ENCODE measurements at regions not wholly inside any gene's neighbourhood (a gene's known extent, or its start where the extent isn't known, plus 50 kb on each side); places are given as distances from the start of the nearest gene placed in this dataset.

DNA sequence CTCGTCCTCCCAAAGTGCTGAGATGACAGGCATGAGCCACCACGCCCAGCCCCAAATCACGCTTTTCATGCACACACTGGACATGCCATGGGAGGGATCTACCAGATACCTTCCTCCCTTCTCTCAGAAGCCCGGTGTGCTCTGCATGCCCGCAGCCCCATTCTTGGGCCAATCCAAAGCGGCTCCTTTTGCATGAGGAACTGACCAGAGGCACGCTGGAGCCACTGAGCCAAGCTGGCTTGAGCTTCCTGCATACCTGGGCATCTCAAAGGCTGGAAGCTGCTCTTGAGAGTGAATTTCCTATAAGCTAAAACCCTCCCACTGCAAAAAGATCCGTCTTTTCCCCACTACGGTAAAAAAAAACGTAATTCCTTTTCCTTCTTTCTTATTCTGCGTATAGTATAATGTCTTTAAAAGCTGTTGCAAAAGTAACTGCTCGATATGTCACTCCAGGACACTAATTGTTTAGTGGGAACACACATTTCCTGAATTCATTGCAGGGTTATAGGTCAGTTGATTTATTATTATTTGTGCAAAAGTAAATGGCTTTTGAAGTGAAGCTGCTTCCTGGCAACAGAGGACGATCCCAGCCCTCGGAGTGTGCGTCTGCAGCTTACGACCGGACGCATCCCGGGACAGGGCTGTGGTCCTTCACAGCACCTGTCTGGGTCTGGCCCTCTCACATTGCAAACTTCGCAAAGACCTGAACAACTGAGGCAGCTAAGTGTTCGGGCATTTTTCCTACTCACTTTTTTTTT lies 61.8 kb upstream of the ETS2 start:
- DNase-seq (ENCODE audit: extremely low read depth in 1 of 4, low spot score in 3 of 4): no peak
- Histone ChIP-seq H3K9me3 (replicated peaks; ENCODE audit: control insufficient read depth, insufficient read depth, low read depth, low read length) (no peaks in the 10 kb centered on the region), H2AFZ (ENCODE audit: low read depth, low read length) (no peak overlapping the region), H3K9ac (ENCODE audit: insufficient read depth in 1 of 2, low read depth in 2 of 2, low read length in 2 of 2) (no peak overlapping the region), H3K4me2 (ENCODE audit: insufficient read depth, low read length) (no peak overlapping the region), H4K20me1 (replicated peaks; ENCODE audit: control insufficient read depth, insufficient read depth, low read length) (no peaks in the 10 kb centered on the region), H3K9me1 (ENCODE audit: control insufficient read depth, insufficient read depth, low read length) (no peaks in the 10 kb centered on the region), H3K27me3 (ENCODE audit: control insufficient read depth in 2 of 2, insufficient read depth in 2 of 2, low read length in 2 of 2) (peaks cover 15 to 22% of the 10 kb centered on the region in 2 experiments; a peak in 4 of 5 replicates), H3K4me3 (no peak overlapping the region), H3K79me2 (ENCODE audit: control insufficient read depth, insufficient read depth, low read length) (no peaks in the 10 kb centered on the region), H3K27ac (ENCODE audit: extremely low read depth, low read depth, low read length) (no peak overlapping the region), H3K36me3 (ENCODE audit: control insufficient read depth, insufficient read depth, low read length) (no peaks in the 10 kb centered on the region), H3K4me1 (replicated peaks in 1 of 2; ENCODE audit: control insufficient read depth in 2 of 2, insufficient read depth in 2 of 2, low read length in 2 of 2) (peaks cover 0 to 8% of the 10 kb centered on the region in 2 experiments; a peak in 1 of 5 replicates)
- in situ Hi-C loops (cut with MboI) (no loop called here), intact Hi-C loops (cut with micrococcal nuclease) (no loop called here)
- no peak; the same call in 2 of the 3 replicates for ATAC-seq
- CTCF ChIA-PET (ENCODE audit: low intra/inter-chr PET ratio): interaction anchor here (0.6 kb wide), 1 partner anchor 15 kb away, joined by 6 read pairs; no protein-coding TSS in a partner anchor
- FAIRE-seq: no peak
- WGBS (ENCODE audit: insufficient coverage, low coverage, missing lambda C conversion rate): 18% methylated on average over 21 of the region's 21 CpGs
- no TSS peak for BruUV-seq (replicated peaks)
- POLR2A ChIA-PET: interaction anchor here (1.1 kb wide), 1 partner anchor 18 kb away, joined by 3 read pairs; no protein-coding TSS in a partner anchor
- TF ChIP-seq KLF16 (IDR thresholded peaks at IDR 0.05) (no peak), RHOXF2B (CRISPR knock-in tag; conservative IDR thresholded peaks at IDR 0.05) (no peak), SMAD3 (CRISPR knock-in tag; conservative IDR thresholded peaks at IDR 0.05) (no peak), TRIM28 (IDR thresholded peaks at IDR 0.05) (no peak), ZNF23 (CRISPR knock-in tag; IDR thresholded peaks at IDR 0.05) (no peak), CAMTA2 (CRISPR knock-in tag; conservative IDR thresholded peaks at IDR 0.05) (no peak), ZFX (CRISPR knock-in tag; IDR thresholded peaks at IDR 0.05) (no peak), NFXL1 (CRISPR knock-in tag; IDR thresholded peaks at IDR 0.05) (no peak)
- TF ChIP-seq, protein P1, sequence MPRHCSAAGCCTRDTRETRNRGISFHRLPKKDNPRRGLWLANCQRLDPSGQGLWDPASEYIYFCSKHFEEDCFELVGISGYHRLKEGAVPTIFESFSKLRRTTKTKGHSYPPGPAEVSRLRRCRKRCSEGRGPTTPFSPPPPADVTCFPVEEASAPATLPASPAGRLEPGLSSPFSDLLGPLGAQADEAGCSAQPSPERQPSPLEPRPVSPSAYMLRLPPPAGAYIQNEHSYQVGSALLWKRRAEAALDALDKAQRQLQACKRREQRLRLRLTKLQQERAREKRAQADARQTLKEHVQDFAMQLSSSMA (CRISPR knock-in tag; IDR thresholded peaks at IDR 0.05): no peak
- TF ChIP-seq, protein P2, sequence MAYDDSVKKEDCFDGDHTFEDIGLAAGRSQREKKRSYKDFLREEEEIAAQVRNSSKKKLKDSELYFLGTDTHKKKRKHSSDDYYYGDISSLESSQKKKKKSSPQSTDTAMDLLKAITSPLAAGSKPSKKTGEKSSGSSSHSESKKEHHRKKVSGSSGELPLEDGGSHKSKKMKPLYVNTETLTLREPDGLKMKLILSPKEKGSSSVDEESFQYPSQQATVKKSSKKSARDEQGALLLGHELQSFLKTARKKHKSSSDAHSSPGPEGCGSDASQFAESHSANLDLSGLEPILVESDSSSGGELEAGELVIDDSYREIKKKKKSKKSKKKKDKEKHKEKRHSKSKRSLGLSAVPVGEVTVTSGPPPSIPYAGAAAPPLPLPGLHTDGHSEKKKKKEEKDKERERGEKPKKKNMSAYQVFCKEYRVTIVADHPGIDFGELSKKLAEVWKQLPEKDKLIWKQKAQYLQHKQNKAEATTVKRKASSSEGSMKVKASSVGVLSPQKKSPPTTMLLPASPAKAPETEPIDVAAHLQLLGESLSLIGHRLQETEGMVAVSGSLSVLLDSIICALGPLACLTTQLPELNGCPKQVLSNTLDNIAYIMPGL (CRISPR knock-in tag; IDR thresholded peaks at IDR 0.05): no peak
- TF ChIP-seq, protein P3, sequence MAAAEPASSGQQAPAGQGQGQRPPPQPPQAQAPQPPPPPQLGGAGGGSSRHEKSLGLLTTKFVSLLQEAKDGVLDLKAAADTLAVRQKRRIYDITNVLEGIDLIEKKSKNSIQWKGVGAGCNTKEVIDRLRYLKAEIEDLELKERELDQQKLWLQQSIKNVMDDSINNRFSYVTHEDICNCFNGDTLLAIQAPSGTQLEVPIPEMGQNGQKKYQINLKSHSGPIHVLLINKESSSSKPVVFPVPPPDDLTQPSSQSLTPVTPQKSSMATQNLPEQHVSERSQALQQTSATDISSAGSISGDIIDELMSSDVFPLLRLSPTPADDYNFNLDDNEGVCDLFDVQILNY (CRISPR knock-in tag; IDR thresholded peaks at IDR 0.05): no peak
- TF ChIP-seq, protein P4, sequence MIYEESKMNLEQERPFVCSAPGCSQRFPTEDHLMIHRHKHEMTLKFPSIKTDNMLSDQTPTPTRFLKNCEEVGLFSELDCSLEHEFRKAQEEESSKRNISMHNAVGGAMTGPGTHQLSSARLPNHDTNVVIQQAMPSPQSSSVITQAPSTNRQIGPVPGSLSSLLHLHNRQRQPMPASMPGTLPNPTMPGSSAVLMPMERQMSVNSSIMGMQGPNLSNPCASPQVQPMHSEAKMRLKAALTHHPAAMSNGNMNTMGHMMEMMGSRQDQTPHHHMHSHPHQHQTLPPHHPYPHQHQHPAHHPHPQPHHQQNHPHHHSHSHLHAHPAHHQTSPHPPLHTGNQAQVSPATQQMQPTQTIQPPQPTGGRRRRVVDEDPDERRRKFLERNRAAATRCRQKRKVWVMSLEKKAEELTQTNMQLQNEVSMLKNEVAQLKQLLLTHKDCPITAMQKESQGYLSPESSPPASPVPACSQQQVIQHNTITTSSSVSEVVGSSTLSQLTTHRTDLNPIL (CRISPR knock-in tag; IDR thresholded peaks at IDR 0.05): no peak
- TF ChIP-seq, protein P5, sequence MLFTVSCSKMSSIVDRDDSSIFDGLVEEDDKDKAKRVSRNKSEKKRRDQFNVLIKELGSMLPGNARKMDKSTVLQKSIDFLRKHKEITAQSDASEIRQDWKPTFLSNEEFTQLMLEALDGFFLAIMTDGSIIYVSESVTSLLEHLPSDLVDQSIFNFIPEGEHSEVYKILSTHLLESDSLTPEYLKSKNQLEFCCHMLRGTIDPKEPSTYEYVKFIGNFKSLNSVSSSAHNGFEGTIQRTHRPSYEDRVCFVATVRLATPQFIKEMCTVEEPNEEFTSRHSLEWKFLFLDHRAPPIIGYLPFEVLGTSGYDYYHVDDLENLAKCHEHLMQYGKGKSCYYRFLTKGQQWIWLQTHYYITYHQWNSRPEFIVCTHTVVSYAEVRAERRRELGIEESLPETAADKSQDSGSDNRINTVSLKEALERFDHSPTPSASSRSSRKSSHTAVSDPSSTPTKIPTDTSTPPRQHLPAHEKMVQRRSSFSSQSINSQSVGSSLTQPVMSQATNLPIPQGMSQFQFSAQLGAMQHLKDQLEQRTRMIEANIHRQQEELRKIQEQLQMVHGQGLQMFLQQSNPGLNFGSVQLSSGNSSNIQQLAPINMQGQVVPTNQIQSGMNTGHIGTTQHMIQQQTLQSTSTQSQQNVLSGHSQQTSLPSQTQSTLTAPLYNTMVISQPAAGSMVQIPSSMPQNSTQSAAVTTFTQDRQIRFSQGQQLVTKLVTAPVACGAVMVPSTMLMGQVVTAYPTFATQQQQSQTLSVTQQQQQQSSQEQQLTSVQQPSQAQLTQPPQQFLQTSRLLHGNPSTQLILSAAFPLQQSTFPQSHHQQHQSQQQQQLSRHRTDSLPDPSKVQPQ (CRISPR knock-in tag; IDR thresholded peaks at IDR 0.05; ENCODE audit: borderline replicate concordance): no peak
- TF ChIP-seq, protein P6, sequence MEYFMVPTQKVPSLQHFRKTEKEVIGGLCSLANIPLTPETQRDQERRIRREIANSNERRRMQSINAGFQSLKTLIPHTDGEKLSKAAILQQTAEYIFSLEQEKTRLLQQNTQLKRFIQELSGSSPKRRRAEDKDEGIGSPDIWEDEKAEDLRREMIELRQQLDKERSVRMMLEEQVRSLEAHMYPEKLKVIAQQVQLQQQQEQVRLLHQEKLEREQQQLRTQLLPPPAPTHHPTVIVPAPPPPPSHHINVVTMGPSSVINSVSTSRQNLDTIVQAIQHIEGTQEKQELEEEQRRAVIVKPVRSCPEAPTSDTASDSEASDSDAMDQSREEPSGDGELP (CRISPR knock-in tag; IDR thresholded peaks at IDR 0.05; ENCODE audit: borderline replicate concordance): no peak
